Suprapubic skin (tissue), 4 donors: ENCODE measurements at regions not wholly inside any gene's neighbourhood (a gene's known extent, or its start where the extent isn't known, plus 50 kb on each side); places are given as distances from the start of the nearest gene placed in this dataset.

Source experiments
- DNase-seq, 2 donors: peaks; one replicate each; pipeline ENCODE4 v3.0.0-alpha.2; 2019; ENCODE audit warnings: low spot score in 2 of 2
- H3K27ac ChIP-seq: fragments of 200-600 bp; sonication (generic); one replicate; pipeline ENCODE4 v1.5.1; 2019
- H3K27me3 ChIP-seq: fragments of 200-600 bp; sonication (generic); one replicate; pipeline ENCODE4 v1.5.1; 2019
- H3K36me3 ChIP-seq: fragments of 200-600 bp; sonication (generic); one replicate; pipeline ENCODE4 v1.5.1; 2019
- H3K4me1 ChIP-seq: fragments of 200-600 bp; sonication (generic); one replicate; pipeline ENCODE4 v1.5.1; 2019
- H3K4me3 ChIP-seq: fragments of 200-600 bp; sonication (generic); one replicate; pipeline ENCODE4 v1.5.1; 2019; ENCODE audit warnings: mild to moderate bottlenecking
- H3K9me3 ChIP-seq: fragments of 200-600 bp; sonication (generic); one replicate; pipeline ENCODE4 v1.5.1; 2019
- CTCF ChIP-seq, 2 donors: fragments of 200-600 bp in 1 of 2; fragments of 450-650 bp in 1 of 2; sonication (generic) in 1 of 2; IDR thresholded peaks; one replicate each; pipeline ENCODE4 v1.5.1; 2016 to 2019; ENCODE audit warnings: antibody characterized with exemption in 2 of 2, mild to moderate bottlenecking in 1 of 2, moderate library complexity in 1 of 2
- EP300 ChIP-seq: sonication (generic); formaldehyde crosslinking; IDR thresholded peaks from one replicate; pipeline ENCODE4 v1.6.1; 2017; ENCODE audit warnings: antibody characterized with exemption
- POLR2A ChIP-seq, 2 donors: fragments of 450-650 bp; IDR thresholded peaks; one replicate each; pipeline ENCODE4 v1.6.1; 2017; ENCODE audit warnings: antibody characterized with exemption in 2 of 2, mild to moderate bottlenecking in 2 of 2, moderate library complexity in 2 of 2
- POLR2AphosphoS5 ChIP-seq, 3 donors: sonication (generic); formaldehyde crosslinking; IDR thresholded peaks; one replicate each; pipeline ENCODE4 v1.6.1; 2017; ENCODE audit warnings: antibody characterized with exemption in 3 of 3
- WGBS: methylation state at CpG from one replicate; pipeline ENCODE4 v1.1.5; 2018; 5-methylcytosine and 5-hydroxymethylcytosine counted together

GRCh38 chr2:21260311-21260710 lies 136.5 kb downstream of the TDRD15 start:
- TF ChIP-seq EP300 (no peak), CTCF (IDR thresholded peaks at IDR 0.05) (no peak), POLR2AphosphoS5 (IDR thresholded peaks at IDR 0.05) (no peak), POLR2A (IDR thresholded peaks at IDR 0.05) (no peak)
- DNase-seq: no peak
- WGBS: 73% methylated on average over 3 of the region's 3 CpGs

GRCh38 chr2:21261591-21261990 lies 137.8 kb downstream of the TDRD15 start:
- Histone ChIP-seq H3K9me3 (no peaks in the 10 kb centered on the region), H3K4me1 (no peaks in the 10 kb centered on the region), H3K36me3 (no peaks in the 10 kb centered on the region), H3K27me3 (no peaks in the 10 kb centered on the region), H3K27ac (no peak overlapping the region), H3K4me3 (no peak overlapping the region)
- 72% methylated on average over 6 of the region's 6 CpGs for WGBS
- TF ChIP-seq CTCF (IDR thresholded peaks at IDR 0.05) (no peak), EP300 (no peak), POLR2AphosphoS5 (IDR thresholded peaks at IDR 0.05) (no peak), POLR2A (IDR thresholded peaks at IDR 0.05) (no peak)
- DNase-seq: no peak

More at GRCh38 chr2:21260311-21260710, 136.5 kb downstream of the TDRD15 start:
- no peak overlapping the region for H3K27ac ChIP-seq
- no peaks in the 10 kb centered on the region for H3K9me3 ChIP-seq
- H3K27me3 ChIP-seq: no peaks in the 10 kb centered on the region
- H3K36me3 ChIP-seq: no peaks in the 10 kb centered on the region
- no peaks in the 10 kb centered on the region for H3K4me1 ChIP-seq
- H3K4me3 ChIP-seq: no peak overlapping the region

- WGBS: 77% methylated on average over 2 of the region's 2 CpGs
These were observed 138.7 kb downstream of the TDRD15 start for GRCh38 chr2:21262426-21262940.

GRCh38 chr2:21263622-21264021 lies 139.9 kb downstream of the TDRD15 start:
- no peaks in the 10 kb centered on the region for H3K9me3 ChIP-seq
- no peak overlapping the region for H3K4me3 ChIP-seq
- H3K4me1 ChIP-seq: no peaks in the 10 kb centered on the region
- no peak for DNase-seq
- WGBS: 88% methylated on average over 3 of the region's 3 CpGs
- H3K36me3 ChIP-seq: no peaks in the 10 kb centered on the region
- no peaks in the 10 kb centered on the region for H3K27me3 ChIP-seq
- TF ChIP-seq CTCF (IDR thresholded peaks at IDR 0.05) (no peak), POLR2A (IDR thresholded peaks at IDR 0.05) (no peak), EP300 (no peak), POLR2AphosphoS5 (IDR thresholded peaks at IDR 0.05) (no peak)
- no peak overlapping the region for H3K27ac ChIP-seq

More at GRCh38 chr2:21262426-21262940, 138.7 kb downstream of the TDRD15 start:
- Histone ChIP-seq H3K4me1 (no peaks in the 10 kb centered on the region), H3K27me3 (no peaks in the 10 kb centered on the region), H3K4me3 (no peak overlapping the region), H3K27ac (no peak overlapping the region), H3K9me3 (no peaks in the 10 kb centered on the region), H3K36me3 (no peaks in the 10 kb centered on the region)
- TF ChIP-seq EP300 (no peak), POLR2AphosphoS5 (IDR thresholded peaks at IDR 0.05) (no peak), POLR2A (IDR thresholded peaks at IDR 0.05) (no peak), CTCF (IDR thresholded peaks at IDR 0.05) (no peak)
- no peak for DNase-seq

GRCh38 chr2:21265752-21266151 lies 142.0 kb downstream of the TDRD15 start:
- no peaks in the 10 kb centered on the region for H3K27me3 ChIP-seq
- no peaks in the 10 kb centered on the region for H3K36me3 ChIP-seq
- H3K9me3 ChIP-seq: no peaks in the 10 kb centered on the region
- H3K4me1 ChIP-seq: no peaks in the 10 kb centered on the region
- no peak overlapping the region for H3K27ac ChIP-seq
- no peak overlapping the region for H3K4me3 ChIP-seq
- DNase-seq: no peak
- 85% methylated on average over 3 of the region's 3 CpGs for WGBS
- TF ChIP-seq EP300: no peak
- no peak for TF ChIP-seq POLR2A (IDR thresholded peaks at IDR 0.05)
- no peak for TF ChIP-seq POLR2AphosphoS5 (IDR thresholded peaks at IDR 0.05)
- TF ChIP-seq CTCF (IDR thresholded peaks at IDR 0.05): no peak
